HG03354 (cell line): ENCODE measurements at regions not wholly inside any gene's neighbourhood (a gene's known extent, or its start where the extent isn't known, plus 50 kb on each side); places are given as distances from the start of the nearest gene placed in this dataset.
"Not testable (repeated sequence)": the region's sequence is repeated elsewhere in the genome, so short reads cannot be mapped to it uniquely, and the experiment has no call there.

ENCODE experiments used
- ATAC-seq: cut with Tn5 transposase; IDR thresholded peaks from one replicate; pipeline ENCODE4 v1.9.1; 2021; ENCODE audit warnings: mild to moderate bottlenecking; ENCODE audit not compliant: unreplicated experiment, poor library complexity, severe bottlenecking

GRCh38 chr5:126029282-126029681 is 393.9 kb upstream of the GRAMD2B start:
- ATAC-seq: not testable (repeated sequence)

- no peak for ATAC-seq
These were observed 392.5 kb upstream of the GRAMD2B start for GRCh38 chr5:126030698-126031097.

- ATAC-seq: no peak
These were observed 391.1 kb upstream of the GRAMD2B start for GRCh38 chr5:126031989-126032716.

GRCh38 chr5:126043688-126044087 is 379.5 kb upstream of the GRAMD2B start:
- no peak for ATAC-seq

- ATAC-seq: no peak
These were observed 379.0 kb upstream of the GRAMD2B start for GRCh38 chr5:126044111-126044668.

DNA sequence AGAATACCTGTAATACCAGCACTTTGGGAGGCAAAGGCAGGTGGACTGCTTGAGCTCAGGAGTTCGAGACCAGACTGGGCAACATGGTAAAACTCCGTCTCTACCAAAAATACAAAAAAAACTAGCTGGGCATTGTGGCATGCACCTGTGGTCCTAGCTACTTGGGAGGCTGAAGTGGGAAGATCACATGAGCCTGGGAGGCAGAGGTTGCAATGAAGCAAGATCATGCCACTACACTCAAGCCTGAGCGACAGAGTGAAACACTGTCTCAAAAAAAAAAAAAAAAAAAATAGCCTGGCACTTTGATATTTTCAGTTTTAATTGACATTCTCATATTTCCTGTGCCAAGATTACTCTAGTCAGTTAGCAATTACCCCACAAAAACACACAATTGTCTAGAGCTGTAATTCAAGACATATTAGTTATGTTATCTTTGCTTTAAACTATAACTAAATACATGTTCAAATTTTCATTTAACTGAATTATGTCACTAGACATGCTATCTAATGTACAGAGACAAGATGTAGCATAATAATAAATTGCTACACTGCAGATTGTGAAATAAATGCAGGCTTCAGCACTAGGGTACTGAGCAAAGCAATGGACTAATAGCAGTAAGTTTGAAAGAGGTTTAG is 378.2 kb upstream of the GRAMD2B start:
- ATAC-seq: no peak

DNA sequence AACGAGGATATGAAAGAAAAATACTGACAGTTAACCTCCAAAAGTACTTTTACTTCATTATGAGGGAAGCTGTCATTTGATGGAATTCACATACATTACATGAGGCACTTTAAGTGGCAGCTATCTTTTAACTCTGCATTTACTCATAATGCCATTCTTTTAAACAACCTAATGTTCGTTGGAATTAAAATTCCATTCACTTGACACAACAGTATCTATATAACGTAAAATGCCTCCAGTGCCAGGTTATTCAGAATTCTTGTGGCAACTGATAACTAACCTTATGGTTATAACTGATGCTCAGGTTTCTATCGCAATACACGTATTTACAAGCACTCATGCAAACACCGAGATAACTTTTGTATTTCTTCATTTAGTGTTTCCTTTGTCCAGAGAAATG is 376.9 kb upstream of the GRAMD2B start:
- ATAC-seq: no peak

DNA sequence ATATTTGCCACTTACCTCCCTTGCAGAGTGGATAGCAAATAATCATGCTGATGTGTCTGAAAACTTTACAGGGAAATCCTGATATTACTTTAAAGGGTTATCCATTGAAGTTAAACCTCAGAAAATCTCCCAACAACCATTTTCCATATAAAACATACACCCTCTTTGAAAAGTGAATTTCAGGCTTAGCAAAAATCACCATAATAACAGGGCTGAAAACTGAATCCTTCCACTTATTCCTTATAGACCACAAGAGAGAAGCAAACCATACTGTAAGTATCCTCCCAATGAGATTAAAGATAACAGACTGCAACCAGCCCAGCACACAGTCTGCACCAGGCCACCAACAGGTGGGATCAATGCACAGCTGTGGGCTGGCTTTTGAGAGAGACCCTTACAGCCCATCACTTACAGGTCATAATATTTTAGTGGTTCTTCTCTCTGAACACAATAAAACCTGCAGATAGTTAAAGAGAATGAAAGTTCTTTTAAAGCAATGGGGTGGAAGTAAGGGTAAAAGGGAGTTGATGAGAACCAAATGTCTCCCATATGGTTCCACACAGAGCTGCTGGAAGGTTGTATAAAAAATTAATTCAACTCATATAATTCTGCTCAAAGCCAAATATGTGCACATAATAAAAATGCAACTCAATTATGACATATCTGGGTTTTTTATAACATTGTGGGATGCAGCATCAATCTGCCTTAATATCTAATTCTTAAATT is 376.2 kb upstream of the GRAMD2B start:
- ATAC-seq: no peak

- no peak for ATAC-seq
These were observed 371.1 kb upstream of the GRAMD2B start for GRCh38 chr5:126052120-126052519.

- no peak for ATAC-seq
These were observed 370.4 kb upstream of the GRAMD2B start for GRCh38 chr5:126052791-126053190.

DNA sequence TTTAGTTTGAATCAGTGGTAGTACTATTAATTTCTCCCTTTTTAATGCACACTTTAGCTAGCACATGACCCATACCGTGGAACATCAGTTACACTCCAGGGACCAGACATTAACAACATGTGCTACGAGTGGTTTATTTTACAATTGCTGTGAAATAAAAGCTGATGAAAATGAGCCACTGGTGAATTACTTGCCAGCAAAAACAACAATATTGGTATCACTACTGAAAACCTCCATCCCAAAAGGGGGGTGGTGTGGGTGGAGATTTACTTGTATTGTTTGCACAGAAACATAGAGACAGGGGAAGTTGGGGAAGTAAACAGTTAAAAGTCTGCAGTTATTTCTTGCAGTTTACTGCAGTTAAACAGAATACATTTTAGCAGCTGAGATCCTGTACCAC is 369.6 kb upstream of the GRAMD2B start:
- ATAC-seq: no peak

GRCh38 chr5:126054577-126055347 is 368.4 kb upstream of the GRAMD2B start:
- no peak for ATAC-seq

- ATAC-seq: no peak
These were observed 367.9 kb upstream of the GRAMD2B start for GRCh38 chr5:126055348-126055729.

DNA sequence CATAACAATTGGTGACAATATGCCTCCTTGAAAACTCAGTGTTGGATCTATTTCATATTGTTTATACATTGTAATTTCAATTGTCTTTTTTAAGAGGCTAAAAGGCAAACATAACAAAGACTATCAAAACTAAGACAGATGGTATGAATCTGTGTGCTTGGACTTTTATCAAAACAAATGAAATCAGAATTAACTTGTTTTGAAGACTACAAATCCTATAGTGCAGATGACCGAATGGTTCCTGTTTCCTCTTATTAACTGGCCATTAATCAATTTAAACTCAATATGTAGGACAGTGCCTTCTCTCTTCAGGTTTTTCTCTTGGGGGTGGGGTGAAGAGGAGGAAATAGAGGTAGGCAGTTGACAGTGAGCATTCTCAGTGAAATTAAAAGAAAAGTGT is 366.9 kb upstream of the GRAMD2B start:
- ATAC-seq: no peak

DNA sequence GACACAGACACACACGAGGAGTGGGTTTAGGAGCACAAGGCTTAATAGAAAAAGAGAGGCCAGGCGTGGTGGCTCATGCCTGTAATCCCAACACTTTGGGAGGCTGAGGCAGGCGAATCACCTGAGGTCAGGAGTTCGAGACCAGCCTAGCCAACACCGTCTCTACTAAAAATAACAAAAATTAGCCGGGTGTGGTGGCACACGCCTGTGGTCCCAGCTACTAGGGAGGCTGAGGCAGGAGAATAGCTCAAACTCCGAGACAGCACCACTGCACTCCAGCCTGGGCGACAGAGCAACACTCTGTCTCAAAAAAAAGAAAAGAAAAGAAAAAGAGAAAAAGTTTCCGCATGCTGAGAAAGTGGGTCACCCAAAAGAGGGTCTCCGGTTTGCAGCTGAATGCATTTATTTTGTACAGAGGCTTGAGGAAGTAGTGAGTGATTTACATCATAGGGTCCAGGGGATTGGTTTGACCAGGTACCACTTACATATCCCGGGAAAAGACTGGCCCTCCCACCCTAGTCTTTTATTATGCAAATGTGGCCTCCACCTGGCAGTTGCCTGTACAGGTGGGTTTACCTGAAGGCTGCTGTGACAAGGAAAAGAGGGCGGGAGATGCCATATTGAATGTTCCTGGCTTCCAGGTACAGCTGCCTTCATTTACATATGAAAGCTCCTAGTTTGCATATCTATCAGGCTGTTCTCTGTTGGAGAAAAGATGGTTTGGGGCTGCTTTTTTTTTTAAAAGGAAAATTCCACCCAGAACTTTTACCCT is 366.2 kb upstream of the GRAMD2B start:
- no peak for ATAC-seq

DNA sequence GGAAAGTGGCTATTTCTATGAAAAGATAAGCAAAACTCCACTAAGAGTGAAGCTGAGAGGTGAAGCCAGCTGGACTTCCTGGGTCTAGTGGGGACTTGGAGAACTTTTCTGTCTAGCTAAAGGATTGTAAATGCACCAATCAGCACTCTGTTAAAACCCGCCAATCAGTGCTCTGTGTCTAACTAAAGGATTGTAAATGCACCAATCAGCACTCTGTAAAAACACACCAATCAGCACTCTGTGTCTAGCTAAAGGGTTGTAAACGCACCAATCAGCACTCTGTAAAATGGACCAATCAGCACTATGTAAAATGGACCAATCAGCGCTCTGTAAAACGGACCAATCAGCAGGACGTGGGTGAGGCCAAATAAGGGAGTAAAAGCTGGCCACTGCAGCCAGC is 364.8 kb upstream of the GRAMD2B start:
- not testable (repeated sequence) for ATAC-seq

DNA sequence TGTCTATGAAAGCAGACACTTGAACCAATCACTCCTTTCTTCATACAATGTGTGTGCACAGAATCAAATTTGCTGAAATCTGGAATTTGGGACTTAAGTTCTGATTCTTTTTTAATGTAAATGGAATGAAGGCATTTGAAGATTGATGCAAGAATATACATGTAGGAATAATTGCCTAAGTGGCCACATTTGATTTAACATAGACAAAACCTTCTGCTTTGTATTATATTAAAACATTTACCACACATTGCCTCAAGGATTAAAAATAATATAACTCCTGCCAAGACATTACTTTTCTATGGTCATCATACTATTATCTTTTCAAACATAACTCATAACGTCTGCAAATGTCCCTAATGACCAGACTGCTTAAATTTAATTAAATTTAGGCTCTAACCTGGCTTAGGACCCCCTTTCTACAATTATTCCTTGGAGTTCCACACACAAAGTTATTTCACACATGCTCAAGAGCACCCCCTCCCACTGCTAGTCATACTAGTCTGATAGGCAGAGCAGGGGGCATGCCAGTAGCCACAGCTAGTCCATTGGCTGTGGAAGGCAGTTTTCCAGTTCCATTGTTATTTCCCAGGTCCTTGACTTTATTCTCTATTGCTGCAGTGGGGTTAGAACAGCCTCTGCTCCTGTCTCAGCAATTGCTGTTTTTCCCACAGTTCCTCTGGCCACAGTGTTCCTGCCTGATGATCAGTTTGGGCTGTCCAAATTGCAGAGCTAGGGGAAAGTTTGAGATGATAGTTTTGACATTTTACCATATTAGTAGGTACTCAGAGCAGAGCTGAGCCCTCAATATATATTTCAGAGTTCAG is 360.6 kb upstream of the GRAMD2B start:
- ATAC-seq: no peak

GRCh38 chr5:126065061-126065460 is 358.1 kb upstream of the GRAMD2B start:
- ATAC-seq: no peak
